ENCODE measurements at regions not wholly inside any gene's neighbourhood (a gene's known extent, or its start where the extent isn't known, plus 50 kb on each side); places are given as distances from the start of the nearest gene placed in this dataset.

- H3K4me3 Mint-ChIP-seq, result peak overlapping the region in 1 of 2 experiments; percentile 55; a peak in 3 of 5 replicates
- no peak overlapping the region for H3K14ac ChIP-seq (ENCODE audit: insufficient read depth, low read length)
- H3K23ac ChIP-seq (ENCODE audit: insufficient read length, low read depth, low read length), result no peak overlapping the region
- no peak overlapping the region for H4K8ac ChIP-seq (replicated peaks; ENCODE audit: insufficient read length, low read depth, low read length)
- no peak overlapping the region for H2AK5ac ChIP-seq (ENCODE audit: insufficient read length, low read length)
- DNase-seq, result no peak
- no peaks in the 10 kb centered on the region; the same call in 1 of the 2 replicates for H3K79me2 ChIP-seq (ENCODE audit: insufficient read depth, low read length)
- no peak overlapping the region for H3K4ac ChIP-seq (ENCODE audit: low read depth, low read length)
- no peak overlapping the region for H2BK5ac ChIP-seq (ENCODE audit: insufficient read length, low read length)
- H3K4me1 Mint-ChIP-seq, result peaks cover 46 to 51% of the 10 kb centered on the region in 2 experiments
- no peak overlapping the region for H3K18ac ChIP-seq (ENCODE audit: insufficient read length, low read depth, low read length)
- peaks cover 3% of the 10 kb centered on the region for H3K23me2 ChIP-seq (ENCODE audit: insufficient read length, low read depth, low read length, poor library complexity, severe bottlenecking)
- H4K91ac ChIP-seq (ENCODE audit: insufficient read length, low read depth, low read length), result no peak overlapping the region
- no peak overlapping the region for H4K5ac ChIP-seq (ENCODE audit: insufficient read length, low read depth, low read length)
- no peak overlapping the region for H2BK12ac ChIP-seq (ENCODE audit: insufficient read length, low read depth, low read length)
- no peak overlapping the region for H3K4me2 ChIP-seq (ENCODE audit: insufficient read depth, insufficient read length, low read length)
- TF ChIP-seq CTCF (conservative IDR thresholded peaks at IDR 0.05), result no peak
- H3K27me3 ChIP-seq (ENCODE audit: insufficient read depth, low read length), result no peaks in the 10 kb centered on the region
- H3K36me3 Mint-ChIP-seq (ENCODE audit: insufficient read depth in 1 of 3, low read depth in 3 of 3), result peaks cover 0 to 8% (median 2%) of the 10 kb centered on the region in 3 experiments; a peak in 4 of 7 replicates
- no peak overlapping the region for H3T11ph ChIP-seq (ENCODE audit: low read length)
- WGBS (ENCODE audit: extremely low coverage, insufficient read length, low lambda C conversion rate), result no CpG with 5 or more reads among the region's 5 CpGs
- no peak overlapping the region for H2AFZ ChIP-seq (ENCODE audit: low read length)
- no peaks in the 10 kb centered on the region; a peak in 2 of 5 replicates for H3K9me3 Mint-ChIP-seq
- H3K27me3 Mint-ChIP-seq (ENCODE audit: low read depth), result peaks cover 8% of the 10 kb centered on the region
- no peaks in the 10 kb centered on the region for H3K79me1 ChIP-seq (ENCODE audit: insufficient read depth, low read depth, low read length, poor library complexity, severe bottlenecking)
- no peak overlapping the region for H3K27ac ChIP-seq (ENCODE audit: insufficient read length, low read depth, low read length)
- H2BK120ac ChIP-seq (ENCODE audit: low read depth, low read length, poor library complexity, severe bottlenecking), result no peak overlapping the region
- H3K27ac Mint-ChIP-seq, result peak overlapping the region; percentile 55 to 84 (median 81); a peak in 4 of 7 replicates
- H2BK20ac ChIP-seq (ENCODE audit: low read depth, low read length, poor library complexity, severe bottlenecking), result no peak overlapping the region
- H3K9ac ChIP-seq (ENCODE audit: extremely low read depth, insufficient read length, low read length), result no peak overlapping the region
- H3K4me1 ChIP-seq (ENCODE audit: insufficient read depth, low read length), result peaks cover 2% of the 10 kb centered on the region; the same call in 1 of the 2 replicates
- H4K20me1 ChIP-seq (ENCODE audit: control insufficient read depth, insufficient read depth, insufficient read length), result no peaks in the 10 kb centered on the region
- no peak overlapping the region for H3K56ac ChIP-seq (ENCODE audit: insufficient read length, low read depth, low read length)
- H2BK15ac ChIP-seq (ENCODE audit: low read depth, low read length), result no peak overlapping the region
- no peaks in the 10 kb centered on the region for H3K9me3 ChIP-seq (ENCODE audit: control insufficient read depth, low read depth, low read length)
Observed at GRCh38 chr6:27136978-27137814, 110.3 kb upstream of the PRSS16 start.
